ENCODE measurements at regions not wholly inside any gene's neighbourhood (a gene's known extent, or its start where the extent isn't known, plus 50 kb on each side); places are given as distances from the start of the nearest gene placed in this dataset.

DNA sequence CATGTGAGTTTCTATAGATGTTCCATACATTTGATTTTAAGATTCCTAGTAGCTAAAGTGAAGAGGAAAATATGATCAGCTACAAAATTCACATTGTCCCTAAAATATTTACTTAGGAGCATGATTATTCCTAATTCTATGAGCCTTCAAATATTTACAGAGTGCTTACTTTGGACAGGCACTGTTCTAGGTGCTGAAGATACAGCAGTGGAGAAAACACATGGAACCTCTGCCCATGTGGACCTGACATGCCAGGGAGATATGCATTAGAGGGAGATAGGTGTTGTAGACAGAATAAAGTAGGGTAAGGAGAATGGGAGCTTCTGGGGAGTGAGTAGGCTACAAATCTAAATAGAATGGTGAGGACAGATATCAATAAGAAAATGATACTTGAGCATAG lies 62.6 kb upstream of the TACR1 start:
- TF ChIP-seq, protein P1, sequence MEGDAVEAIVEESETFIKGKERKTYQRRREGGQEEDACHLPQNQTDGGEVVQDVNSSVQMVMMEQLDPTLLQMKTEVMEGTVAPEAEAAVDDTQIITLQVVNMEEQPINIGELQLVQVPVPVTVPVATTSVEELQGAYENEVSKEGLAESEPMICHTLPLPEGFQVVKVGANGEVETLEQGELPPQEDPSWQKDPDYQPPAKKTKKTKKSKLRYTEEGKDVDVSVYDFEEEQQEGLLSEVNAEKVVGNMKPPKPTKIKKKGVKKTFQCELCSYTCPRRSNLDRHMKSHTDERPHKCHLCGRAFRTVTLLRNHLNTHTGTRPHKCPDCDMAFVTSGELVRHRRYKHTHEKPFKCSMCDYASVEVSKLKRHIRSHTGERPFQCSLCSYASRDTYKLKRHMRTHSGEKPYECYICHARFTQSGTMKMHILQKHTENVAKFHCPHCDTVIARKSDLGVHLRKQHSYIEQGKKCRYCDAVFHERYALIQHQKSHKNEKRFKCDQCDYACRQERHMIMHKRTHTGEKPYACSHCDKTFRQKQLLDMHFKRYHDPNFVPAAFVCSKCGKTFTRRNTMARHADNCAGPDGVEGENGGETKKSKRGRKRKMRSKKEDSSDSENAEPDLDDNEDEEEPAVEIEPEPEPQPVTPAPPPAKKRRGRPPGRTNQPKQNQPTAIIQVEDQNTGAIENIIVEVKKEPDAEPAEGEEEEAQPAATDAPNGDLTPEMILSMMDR (IDR thresholded peaks at IDR 0.05): no peak
- no peak for ATAC-seq
- H3K4me1 ChIP-seq (ENCODE audit: low read depth): no peaks in the 10 kb centered on the region
- peaks cover 23% of the 10 kb centered on the region for H3K9me3 ChIP-seq
- H3K4me3 ChIP-seq: no peak overlapping the region
- no peaks in the 10 kb centered on the region for H3K36me3 ChIP-seq (ENCODE audit: low read depth)
- intact Hi-C loops (cut with DNase I, micrococcal nuclease): no loop called here
- no peak for DNase-seq

DNA sequence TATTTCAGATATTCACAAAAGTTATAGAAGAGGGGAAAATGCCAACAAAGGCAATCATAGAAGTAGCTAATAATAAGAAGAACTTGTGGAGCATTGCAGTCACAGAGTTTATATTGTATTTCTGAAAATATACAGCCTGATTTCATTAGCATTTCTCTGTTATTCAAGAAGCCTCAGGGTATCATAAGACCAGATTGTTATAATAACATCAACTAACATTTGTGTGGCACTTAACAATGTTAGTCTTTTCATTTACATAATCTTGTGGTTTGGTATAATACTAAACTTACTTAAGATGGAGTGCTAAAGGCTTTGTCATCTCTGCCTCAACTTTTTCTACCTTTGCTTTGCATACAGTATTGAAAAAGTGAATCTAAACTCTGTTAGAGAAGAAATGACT lies 61.6 kb upstream of the TACR1 start:
- ATAC-seq: no peak

DNA sequence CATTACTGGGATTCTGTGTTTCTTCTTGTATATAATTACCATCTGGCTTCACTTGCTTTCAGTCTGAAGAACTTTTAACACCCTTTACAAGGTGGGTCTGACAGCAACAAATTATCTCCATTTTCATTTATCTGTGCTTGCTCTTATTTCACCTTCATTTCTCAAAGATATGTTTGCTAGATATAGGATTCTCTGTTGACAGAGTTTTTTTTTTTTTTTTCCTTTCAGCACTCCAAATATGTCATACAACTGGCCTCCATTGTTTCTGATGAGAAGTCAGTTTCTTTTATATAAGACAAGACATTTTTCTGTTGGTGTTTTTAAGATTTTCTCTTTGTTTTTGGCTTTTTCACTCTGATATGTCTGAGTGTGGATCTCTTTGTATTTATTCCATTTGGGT lies 59.3 kb upstream of the TACR1 start:
- Histone ChIP-seq H3K4me3 (no peak overlapping the region), H3K36me3 (ENCODE audit: low read depth) (no peaks in the 10 kb centered on the region), H3K9me3 (peaks cover 23% of the 10 kb centered on the region), H3K4me1 (ENCODE audit: low read depth) (no peaks in the 10 kb centered on the region)
- TF ChIP-seq, protein P1 (IDR thresholded peaks at IDR 0.05): no peak
- intact Hi-C loops (cut with DNase I, micrococcal nuclease): no loop called here
- no peak for DNase-seq
- ATAC-seq: no peak

More for the DNA sequence above, 61.6 kb upstream of the TACR1 start:
- H3K36me3 ChIP-seq (ENCODE audit: low read depth): no peaks in the 10 kb centered on the region
- TF ChIP-seq, protein P1 (IDR thresholded peaks at IDR 0.05): no peak
- no peak for DNase-seq
- H3K4me1 ChIP-seq (ENCODE audit: low read depth): no peaks in the 10 kb centered on the region
- intact Hi-C loops (cut with DNase I, micrococcal nuclease): no loop called here
- no peak overlapping the region for H3K4me3 ChIP-seq
- peaks cover 23% of the 10 kb centered on the region for H3K9me3 ChIP-seq

DNA sequence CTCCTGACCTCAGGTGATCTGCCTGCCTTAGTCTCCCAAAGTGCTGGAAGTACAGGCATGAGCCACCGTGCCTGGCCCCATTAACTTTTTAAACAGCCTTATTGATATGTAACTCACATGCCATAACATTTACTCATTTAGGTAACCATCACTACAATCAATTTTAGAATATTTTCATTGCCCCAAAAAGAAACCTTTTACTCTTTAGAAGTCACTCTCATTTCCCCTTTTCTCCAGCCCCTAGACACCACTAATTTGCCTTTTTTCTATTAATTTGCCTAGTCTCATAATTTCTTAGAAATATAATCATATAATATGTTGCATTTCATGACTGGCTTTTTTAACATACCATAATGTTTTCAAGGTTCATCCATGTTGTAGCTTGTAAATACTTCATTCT lies 57.2 kb upstream of the TACR1 start:
- TF ChIP-seq, protein P1 (IDR thresholded peaks at IDR 0.05): no peak
- Histone ChIP-seq H3K4me3 (no peak overlapping the region), H3K9me3 (peaks cover 23% of the 10 kb centered on the region), H3K36me3 (ENCODE audit: low read depth) (no peaks in the 10 kb centered on the region), H3K4me1 (ENCODE audit: low read depth) (no peaks in the 10 kb centered on the region)
- DNase-seq: no peak
- intact Hi-C loops (cut with DNase I, micrococcal nuclease): no loop called here
- ATAC-seq: no peak

DNA sequence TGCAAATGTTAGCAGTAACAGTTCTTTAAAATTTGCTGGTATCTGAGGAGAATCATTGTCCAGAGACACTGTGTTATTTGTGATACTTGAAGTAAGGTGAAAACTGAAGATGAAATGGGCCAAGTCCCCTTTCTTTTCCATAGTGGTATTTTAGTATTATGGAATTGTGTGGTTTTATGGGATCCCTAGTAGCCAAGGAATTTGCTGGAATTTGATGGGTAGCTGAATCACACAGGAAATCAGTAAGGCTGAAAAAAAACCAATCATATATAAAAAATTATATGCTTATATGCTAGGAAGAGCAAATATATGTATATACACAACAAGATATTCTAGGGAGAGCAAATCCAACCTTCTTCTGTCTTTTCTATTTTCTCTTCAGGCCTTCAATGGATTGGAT lies 54.2 kb upstream of the TACR1 start:
- Histone ChIP-seq H3K4me3 (no peak overlapping the region), H3K9me3 (peaks cover 18% of the 10 kb centered on the region), H3K4me1 (ENCODE audit: low read depth) (no peaks in the 10 kb centered on the region), H3K36me3 (ENCODE audit: low read depth) (no peaks in the 10 kb centered on the region)
- DNase-seq (no peak), ATAC-seq (no peak)
- TF ChIP-seq, protein P1 (IDR thresholded peaks at IDR 0.05): no peak
- intact Hi-C loops (cut with DNase I, micrococcal nuclease): no loop called here

DNA sequence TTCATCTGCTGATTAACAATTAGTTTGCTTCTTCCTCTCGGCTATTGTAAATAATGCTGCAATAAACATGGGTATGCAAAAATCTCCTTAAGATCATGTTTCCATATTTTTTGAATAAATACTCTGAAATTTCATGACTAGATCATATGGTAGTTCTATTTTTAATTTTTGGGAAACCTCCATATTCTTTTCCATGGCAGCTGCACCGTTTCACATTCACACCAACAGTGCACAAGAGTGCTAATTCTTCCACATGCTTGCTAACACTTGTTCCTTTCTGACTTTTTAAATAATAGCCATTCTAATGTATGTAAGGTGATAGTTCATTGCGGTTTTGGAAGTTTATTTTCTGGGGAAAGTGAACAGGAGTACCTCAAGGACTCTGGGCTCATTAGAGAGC lies 52.6 kb upstream of the TACR1 start:
- no peaks in the 10 kb centered on the region for H3K36me3 ChIP-seq (ENCODE audit: low read depth)
- peaks cover 7% of the 10 kb centered on the region for H3K9me3 ChIP-seq
- TF ChIP-seq, protein P1 (IDR thresholded peaks at IDR 0.05): no peak
- H3K4me3 ChIP-seq: no peak overlapping the region
- H3K4me1 ChIP-seq (ENCODE audit: low read depth): no peaks in the 10 kb centered on the region
- ATAC-seq (no peak), DNase-seq (no peak)
- intact Hi-C loops (cut with DNase I, micrococcal nuclease): no loop called here
